H1 (cell line): ENCODE measurements at regions not wholly inside any gene's neighbourhood (a gene's known extent, or its start where the extent isn't known, plus 50 kb on each side); places are given as distances from the start of the nearest gene placed in this dataset.

Experiments
- CTCF ChIA-PET: fragments of 300-600 bp; sonication (Branson Sonifier 250); formaldehyde crosslinking; loops from one replicate; lab custom pipeline; 2021; ENCODE audit not compliant: partially characterized antibody; lab: Charles Lee
- POLR2A ChIA-PET: fragments of 300-600 bp; sonication (Branson Sonifier 250); formaldehyde crosslinking; loops from one replicate; lab custom pipeline; 2021; ENCODE audit warnings: inconsistent platforms; ENCODE audit not compliant: partially characterized antibody; lab: Charles Lee
- DNase-seq, 2 experiments: peaks; one replicate each; pipeline versions ENCODE4 v3.0.0 to v3.0.0-alpha.2; 2010 to 2022; ENCODE audit warnings: low spot score in 2 of 2, low read depth in 1 of 2, mixed read lengths in 1 of 2
- FAIRE-seq: peaks from 2 replicates; lab custom pipeline; 2011; peaks lifted over from hg19 to GRCh38; lab: Jason Lieb, UNC
- H2AFZ ChIP-seq: 2 replicates; pipeline ENCODE4 v1.8.1; 2012; ENCODE audit warnings: low read length, inconsistent platforms
- H2AK5ac ChIP-seq: 2 replicates; pipeline ENCODE4 v1.6.1; 2013; ENCODE audit warnings: low read depth, low read length
- H2BK120ac ChIP-seq: replicated peaks from 2 replicates; pipeline ENCODE3; 2013; ENCODE audit warnings: low read depth, low read length, inconsistent platforms
- H2BK12ac ChIP-seq: 2 replicates; pipeline ENCODE4 v1.6.1; 2013; ENCODE audit warnings: low read depth, low read length
- H2BK15ac ChIP-seq: 2 replicates; pipeline ENCODE4 v1.6.1; 2013; ENCODE audit warnings: low read length
- H2BK20ac ChIP-seq: 2 replicates; pipeline ENCODE4 v1.6.1; 2013; ENCODE audit warnings: low read length
- H2BK5ac ChIP-seq: 2 replicates; pipeline ENCODE4 v1.6.1; 2013; ENCODE audit warnings: low read depth, low read length
- H3K14ac ChIP-seq: 2 replicates; pipeline ENCODE4 v1.6.1; 2013; ENCODE audit warnings: inconsistent platforms; ENCODE audit not compliant: insufficient read length
- H3K18ac ChIP-seq: 2 replicates; pipeline ENCODE4 v1.6.1; 2013; ENCODE audit warnings: low read length; ENCODE audit errors: extremely low read depth
- H3K23ac ChIP-seq: 2 replicates; pipeline ENCODE4 v1.6.1; 2013; ENCODE audit warnings: inconsistent platforms; ENCODE audit not compliant: insufficient read length
- H3K23me2 ChIP-seq: 2 replicates; pipeline ENCODE4 v1.6.1; 2013; ENCODE audit warnings: low read depth, low read length
- H3K27ac ChIP-seq: 2 replicates; pipeline ENCODE4 v1.6.1; 2011; ENCODE audit warnings: low read depth, low read length, inconsistent platforms
- H3K27me3 ChIP-seq, 4 experiments: replicated peaks in 1 of 4; 1 replicate in 1 of 4; 2 replicates in 3 of 4; pipeline versions ENCODE4 v1.6.1 to v1.8.1; 2011 to 2013; ENCODE audit warnings: low read length in 3 of 4, mild to moderate bottlenecking in 3 of 4, inconsistent platforms in 2 of 4, mixed read lengths in 2 of 4, moderate library complexity in 1 of 4; ENCODE audit not compliant: control insufficient read depth in 3 of 4, insufficient read depth in 3 of 4; ENCODE audit errors: extremely low read depth in 1 of 4
- H3K36me3 ChIP-seq, 4 experiments: 2 replicates each; pipeline versions ENCODE4 v1.6.1 to v1.8.1; 2011 to 2013; ENCODE audit warnings: mild to moderate bottlenecking in 4 of 4, low read length in 3 of 4, moderate library complexity in 2 of 4, control low read depth in 1 of 4, inconsistent platforms in 1 of 4; ENCODE audit not compliant: insufficient read depth in 4 of 4, control insufficient read depth in 2 of 4
- H3K4ac ChIP-seq: replicated peaks from 2 replicates; pipeline ENCODE3; 2013; ENCODE audit warnings: low read length, low read depth, mixed read lengths, inconsistent platforms; ENCODE audit not compliant: insufficient read length
- H3K4me1 ChIP-seq, 4 experiments: replicated peaks in 1 of 4; 1 replicate in 1 of 4; 2 replicates in 3 of 4; pipeline versions ENCODE4 v1.6.1 to v1.8.1; 2011 to 2013; ENCODE audit warnings: low read length in 3 of 4, inconsistent platforms in 2 of 4, mixed read lengths in 1 of 4; ENCODE audit not compliant: insufficient read depth in 4 of 4, control insufficient read depth in 3 of 4
- H3K4me2 ChIP-seq, 2 experiments: 2 replicates each; pipeline versions ENCODE4 v1.6.1 to v1.8.1; 2011 to 2013; ENCODE audit warnings: low read depth in 2 of 2, low read length in 2 of 2, control low read depth in 1 of 2, inconsistent platforms in 1 of 2, mild to moderate bottlenecking in 1 of 2; ENCODE audit not compliant: insufficient read depth in 1 of 2
- H3K4me3 ChIP-seq, 4 experiments: fragments of 200-600, 300-600 bp in 1 of 4; sonication (generic), shearing (Covaris generic), sonication (Bioruptor Twin) in 1 of 4; 2 replicates each; pipeline versions ENCODE4 v1.5.1 to v1.8.1; 2011 to 2016; ENCODE audit warnings: low read length in 4 of 4, low read depth in 3 of 4, control low read depth in 2 of 4, inconsistent platforms in 2 of 4, mild to moderate bottlenecking in 2 of 4, mixed read lengths in 1 of 4, moderate library complexity in 1 of 4; ENCODE audit not compliant: insufficient read depth in 2 of 4; ENCODE audit errors: extremely low read depth in 1 of 4
- H3K56ac ChIP-seq: replicated peaks from 2 replicates; pipeline ENCODE3; 2013; ENCODE audit warnings: low read depth, mild to moderate bottlenecking, mixed read lengths, low read length, inconsistent platforms; ENCODE audit not compliant: insufficient read length
- H3K79me1 ChIP-seq: 2 replicates; pipeline ENCODE4 v1.6.1; 2013; ENCODE audit warnings: low read depth, low read length, control low read depth
- H3K79me2 ChIP-seq, 2 experiments: 2 replicates each; pipeline versions ENCODE4 v1.6.1 to v1.8.1; 2012 to 2013; ENCODE audit warnings: low read length in 2 of 2, mild to moderate bottlenecking in 2 of 2, inconsistent platforms in 1 of 2; ENCODE audit not compliant: insufficient read depth in 2 of 2, control insufficient read depth in 1 of 2
- H3K9ac ChIP-seq, 4 experiments: replicated peaks in 1 of 4; 1 replicate in 1 of 4; 2 replicates in 3 of 4; pipeline versions ENCODE4 v1.6.1 to v1.8.1; 2011 to 2013; ENCODE audit warnings: low read depth in 3 of 4, low read length in 3 of 4, control low read depth in 2 of 4, mild to moderate bottlenecking in 2 of 4, moderate library complexity in 2 of 4, inconsistent platforms in 1 of 4; ENCODE audit errors: extremely low read depth in 1 of 4
- H3K9me3 ChIP-seq, 2 experiments: 2 replicates each; pipeline versions ENCODE4 v1.6.1 to v1.8.1; 2012 to 2013; ENCODE audit warnings: mild to moderate bottlenecking in 2 of 2, moderate library complexity in 2 of 2, control low read depth in 1 of 2, inconsistent platforms in 1 of 2, low read depth in 1 of 2, low read length in 1 of 2, mixed read lengths in 1 of 2; ENCODE audit not compliant: insufficient read depth in 2 of 2
- H4K20me1 ChIP-seq, 2 experiments: replicated peaks in 1 of 2; 2 replicates each; pipeline versions ENCODE3 to v1.8.1; 2011 to 2013; ENCODE audit warnings: inconsistent platforms in 2 of 2, low read length in 2 of 2, mild to moderate bottlenecking in 1 of 2; ENCODE audit not compliant: insufficient read depth in 2 of 2, control insufficient read depth in 1 of 2
- H4K5ac ChIP-seq: 2 replicates; pipeline ENCODE4 v1.6.1; 2013; ENCODE audit warnings: low read length, low read depth, mixed read lengths, inconsistent platforms; ENCODE audit not compliant: insufficient read length
- H4K8ac ChIP-seq: 2 replicates; pipeline ENCODE4 v1.8.0; 2013; ENCODE audit warnings: mild to moderate bottlenecking, moderate library complexity, low read length, inconsistent platforms; ENCODE audit not compliant: insufficient read depth; ENCODE audit errors: extremely low read depth
- H4K91ac ChIP-seq: replicated peaks from 2 replicates; pipeline ENCODE3; 2013; ENCODE audit warnings: low read length, mixed read lengths, inconsistent platforms; ENCODE audit not compliant: insufficient read length
- CHD7 ChIP-seq: fragments of 300-600 bp; sonication (generic); IDR thresholded peaks from 2 replicates; pipeline ENCODE4 v1.7.1; 2012; ENCODE audit warnings: low read length, moderate library complexity, mild to moderate bottlenecking, inconsistent platforms; ENCODE audit not compliant: insufficient replicate concordance
- WGBS, 2 experiments: shearing (Covaris generic) in 1 of 2; methylation state at CpG; one replicate each; pipeline versions ENCODE4 v1.1.6 to v1.1.7; 2013 to 2015; ENCODE audit warnings: low lambda C conversion rate in 2 of 2, mixed read lengths in 2 of 2, inconsistent platforms in 1 of 2, low coverage in 1 of 2, missing lambda C conversion rate in 1 of 2; ENCODE audit not compliant: insufficient replicate concordance in 2 of 2, insufficient coverage in 1 of 2, insufficient read length in 1 of 2; ENCODE audit errors: extremely low coverage in 1 of 2, missing lambda C conversion rate in 1 of 2; 5-methylcytosine and 5-hydroxymethylcytosine counted together

- H3K27ac ChIP-seq: no peak overlapping the region
- H4K8ac ChIP-seq: no peak overlapping the region
- no peak overlapping the region for H3K18ac ChIP-seq
- no peak overlapping the region for H3K14ac ChIP-seq
- H4K5ac ChIP-seq: no peak overlapping the region
- H3K79me2 ChIP-seq: no peaks in the 10 kb centered on the region
- H2BK5ac ChIP-seq: no peak overlapping the region
- H3K79me1 ChIP-seq: no peaks in the 10 kb centered on the region
- DNase-seq (no peak), FAIRE-seq (no peak)
- H3K4ac ChIP-seq: no peak overlapping the region
- no peaks in the 10 kb centered on the region for H3K27me3 ChIP-seq
- no peak overlapping the region for H3K4me2 ChIP-seq
- H2AFZ ChIP-seq: no peak overlapping the region
- WGBS, 2 experiments: 84% methylated on average over 2 of the region's 2 CpGs; no CpG with 5 or more reads in 1 of the 2 experiments
- no peak overlapping the region for H3K23ac ChIP-seq
- no peak overlapping the region for H2AK5ac ChIP-seq
- ChIA-PET POLR2A (no interaction called here), CTCF (no interaction called here)
- H3K4me1 ChIP-seq: no peaks in the 10 kb centered on the region
- no peak overlapping the region for H2BK15ac ChIP-seq
- no peak overlapping the region for H2BK120ac ChIP-seq
- no peak overlapping the region for H2BK20ac ChIP-seq
- H3K36me3 ChIP-seq: no peaks in the 10 kb centered on the region
- no peak overlapping the region for H3K56ac ChIP-seq
- no peaks in the 10 kb centered on the region for H3K23me2 ChIP-seq
- H4K91ac ChIP-seq: no peak overlapping the region
- no peaks in the 10 kb centered on the region for H4K20me1 ChIP-seq
- H3K9ac ChIP-seq: no peak overlapping the region
- no peak overlapping the region for H3K4me3 ChIP-seq
- no peak overlapping the region for H2BK12ac ChIP-seq
- H3K9me3 ChIP-seq: no peaks in the 10 kb centered on the region
- TF ChIP-seq CHD7: no peak
Measured at GRCh38 chr9:118058227-118058626, 354.0 kb downstream of the TLR4 start.
